Endothelial cell of umbilical vein (primary cell): ENCODE measurements at regions not wholly inside any gene's neighbourhood (a gene's known extent, or its start where the extent isn't known, plus 50 kb on each side); places are given as distances from the start of the nearest gene placed in this dataset.

Source experiments
- EZH2 ChIP-seq: IDR thresholded peaks from 2 replicates; pipeline ENCODE4 v1.6.1; 2012; ENCODE audit warnings: borderline replicate concordance, low read depth, mild to moderate bottlenecking, moderate library complexity, low read length, inconsistent platforms; ENCODE audit not compliant: severe bottlenecking
- GATA2 ChIP-seq: IDR thresholded peaks from 2 replicates; pipeline ENCODE4 v1.7.0; 2011; ENCODE audit warnings: low read depth, mild to moderate bottlenecking, moderate library complexity, mixed read lengths, low read length; ENCODE audit not compliant: insufficient read length, insufficient read depth
- JUN ChIP-seq: IDR thresholded peaks from 2 replicates; pipeline ENCODE4 v1.6.1; 2011; ENCODE audit warnings: borderline replicate concordance, low read depth; ENCODE audit not compliant: insufficient read length, insufficient read depth
- MYC ChIP-seq: IDR thresholded peaks from one replicate; pipeline ENCODE4 v1.6.1; 2011; ENCODE audit warnings: mild to moderate bottlenecking, low read depth, low read length
- POLR2A ChIP-seq: IDR thresholded peaks from 2 replicates; pipeline ENCODE4 v1.6.1; 2012; ENCODE audit warnings: low read depth, mild to moderate bottlenecking, control low read depth, low read length
- POLR2AphosphoS5 ChIP-seq: IDR thresholded peaks from 2 replicates; pipeline ENCODE4 v1.6.1; 2012; ENCODE audit warnings: low read depth, mild to moderate bottlenecking, control low read depth, low read length, moderate library complexity; ENCODE audit not compliant: insufficient read depth
- TF ChIP-seq, protein P1 (sequence below), 2 donors: IDR thresholded peaks; 1 replicate in 1 of 2; 2 replicates in 1 of 2; pipeline ENCODE4 v1.5.1; 2011; ENCODE audit warnings: low read length in 2 of 2, mild to moderate bottlenecking in 2 of 2, moderate library complexity in 2 of 2, control low read depth in 1 of 2, inconsistent platforms in 1 of 2, low read depth in 1 of 2; ENCODE audit not compliant: insufficient read depth in 1 of 2; ENCODE audit errors: extremely low read depth in 1 of 2
- TF ChIP-seq, protein P2 (sequence below): IDR thresholded peaks from 2 replicates; pipeline ENCODE4 v1.6.1; 2011; ENCODE audit not compliant: insufficient read depth, insufficient read length

DNA sequence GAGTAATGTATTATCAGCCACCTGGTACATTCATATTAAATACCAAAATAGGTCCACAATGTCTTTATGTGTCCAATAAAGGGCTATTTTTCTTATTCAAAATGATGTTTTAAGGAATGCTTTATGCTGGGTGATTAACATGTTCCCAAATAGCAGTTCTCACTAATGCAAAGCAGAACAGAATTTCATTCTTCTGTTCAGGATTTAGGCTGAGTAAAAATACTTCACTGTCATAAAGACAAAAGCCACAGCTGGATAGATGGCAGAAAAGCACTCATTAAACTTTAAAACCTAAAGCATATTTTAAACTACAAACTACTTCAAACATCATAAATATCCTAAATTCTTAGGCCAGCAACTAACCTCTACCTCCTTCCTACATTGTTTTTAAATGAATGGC lies 244.0 kb downstream of the TMA16 start:
- TF ChIP-seq POLR2AphosphoS5 (no peak), POLR2A (no peak), MYC (no peak), EZH2 (no peak), JUN (no peak), GATA2 (no peak)
- TF ChIP-seq, protein P1, sequence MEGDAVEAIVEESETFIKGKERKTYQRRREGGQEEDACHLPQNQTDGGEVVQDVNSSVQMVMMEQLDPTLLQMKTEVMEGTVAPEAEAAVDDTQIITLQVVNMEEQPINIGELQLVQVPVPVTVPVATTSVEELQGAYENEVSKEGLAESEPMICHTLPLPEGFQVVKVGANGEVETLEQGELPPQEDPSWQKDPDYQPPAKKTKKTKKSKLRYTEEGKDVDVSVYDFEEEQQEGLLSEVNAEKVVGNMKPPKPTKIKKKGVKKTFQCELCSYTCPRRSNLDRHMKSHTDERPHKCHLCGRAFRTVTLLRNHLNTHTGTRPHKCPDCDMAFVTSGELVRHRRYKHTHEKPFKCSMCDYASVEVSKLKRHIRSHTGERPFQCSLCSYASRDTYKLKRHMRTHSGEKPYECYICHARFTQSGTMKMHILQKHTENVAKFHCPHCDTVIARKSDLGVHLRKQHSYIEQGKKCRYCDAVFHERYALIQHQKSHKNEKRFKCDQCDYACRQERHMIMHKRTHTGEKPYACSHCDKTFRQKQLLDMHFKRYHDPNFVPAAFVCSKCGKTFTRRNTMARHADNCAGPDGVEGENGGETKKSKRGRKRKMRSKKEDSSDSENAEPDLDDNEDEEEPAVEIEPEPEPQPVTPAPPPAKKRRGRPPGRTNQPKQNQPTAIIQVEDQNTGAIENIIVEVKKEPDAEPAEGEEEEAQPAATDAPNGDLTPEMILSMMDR (IDR thresholded peaks at IDR 0.05; ENCODE audit: extremely low read depth in 1 of 2, insufficient read depth in 1 of 2, low read depth in 1 of 2, low read length in 2 of 2): no peak
- TF ChIP-seq, protein P2, sequence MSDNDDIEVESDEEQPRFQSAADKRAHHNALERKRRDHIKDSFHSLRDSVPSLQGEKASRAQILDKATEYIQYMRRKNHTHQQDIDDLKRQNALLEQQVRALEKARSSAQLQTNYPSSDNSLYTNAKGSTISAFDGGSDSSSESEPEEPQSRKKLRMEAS: no peak
